C4-2B (cell line): ENCODE measurements at regions not wholly inside any gene's neighbourhood (a gene's known extent, or its start where the extent isn't known, plus 50 kb on each side); places are given as distances from the start of the nearest gene placed in this dataset.

Source experiments
- CTCF ChIP-seq: fragments of 450-650 bp; conservative IDR thresholded peaks from 2 replicates; pipeline ENCODE4 v1.5.1; 2017; ENCODE audit warnings: mild to moderate bottlenecking
- ZFX ChIP-seq: fragments of 450-650 bp; IDR thresholded peaks from 2 replicates; pipeline ENCODE4 v1.6.1; 2017

- TF ChIP-seq CTCF = no peak
- TF ChIP-seq ZFX = no peak
Measured at GRCh38 chr11:129729823-129730222, 85.8 kb upstream of the TMEM45B start.
